Lung (tissue), 11 donors: ENCODE measurements at regions not wholly inside any gene's neighbourhood (a gene's known extent, or its start where the extent isn't known, plus 50 kb on each side); places are given as distances from the start of the nearest gene placed in this dataset.

Experiments
- ATAC-seq: fragments of 200-7000 bp; cut with Tn5 transposase; one replicate; pipeline ENCODE4 v1.9.1; 2020; ENCODE audit warnings: moderate number of reproducible peaks; ENCODE audit not compliant: insufficient read depth, low FRiP score
- DNase-seq, 3 donors: peaks; one replicate each; pipeline ENCODE4 v3.0.0-alpha.2; 2013 to 2017
- H3K27ac ChIP-seq, 2 donors: one replicate each; pipeline ENCODE4 v1.5.1; 2013; ENCODE audit warnings: mild to moderate bottlenecking in 2 of 2, moderate library complexity in 2 of 2, control low read depth in 1 of 2, inconsistent platforms in 1 of 2, low read depth in 1 of 2, low read length in 1 of 2
- H3K27me3 ChIP-seq, 3 donors: one replicate each; pipeline ENCODE4 v1.5.1; 2013; ENCODE audit warnings: low read length in 2 of 3; ENCODE audit not compliant: control insufficient read depth in 3 of 3, insufficient read depth in 3 of 3
- H3K36me3 ChIP-seq, 4 donors: one replicate each; pipeline ENCODE4 v1.5.1; 2013; ENCODE audit warnings: low read length in 4 of 4, mild to moderate bottlenecking in 1 of 4, moderate library complexity in 1 of 4; ENCODE audit not compliant: control insufficient read depth in 4 of 4, insufficient read depth in 4 of 4
- H3K4me1 ChIP-seq, 5 donors: one replicate each; pipeline ENCODE4 v1.5.1; 2013; ENCODE audit warnings: low read length in 5 of 5, mild to moderate bottlenecking in 2 of 5, moderate library complexity in 1 of 5; ENCODE audit not compliant: control insufficient read depth in 5 of 5, insufficient read depth in 5 of 5
- H3K4me3 ChIP-seq: one replicate; pipeline ENCODE4 v1.5.1; 2013; ENCODE audit warnings: mild to moderate bottlenecking, control low read depth, moderate library complexity
- H3K9ac ChIP-seq, 2 donors: one replicate each; pipeline ENCODE4 v1.5.1; 2013; ENCODE audit warnings: low read length in 2 of 2, control low read depth in 1 of 2; ENCODE audit not compliant: insufficient read depth in 1 of 2
- H3K9me3 ChIP-seq, 4 donors: one replicate each; pipeline ENCODE4 v1.5.1; 2013; ENCODE audit warnings: low read length in 3 of 4, mild to moderate bottlenecking in 1 of 4, moderate library complexity in 1 of 4; ENCODE audit not compliant: control insufficient read depth in 4 of 4, insufficient read depth in 3 of 4
- WGBS, 2 donors: extraction: QIAGEN DNeasy Blood & Tissue Kit; methylation state at CpG; one replicate each; pipeline ENCODE4 v1.1.7; 2013; 5-methylcytosine and 5-hydroxymethylcytosine counted together
- TF ChIP-seq, protein P1 (sequence below): IDR thresholded peaks from 2 replicates; pipeline ENCODE4 v1.5.1; 2012; ENCODE audit warnings: mild to moderate bottlenecking; ENCODE audit errors: control extremely low read depth, extremely low read depth
- donor health status: control.
- donor health status: control.
- donor health status: Bipolar disorder and iron deficiency.
- donor health status: healthy.
- donor health status: DM: yes; HTN: yes; CAD: no.

DNA sequence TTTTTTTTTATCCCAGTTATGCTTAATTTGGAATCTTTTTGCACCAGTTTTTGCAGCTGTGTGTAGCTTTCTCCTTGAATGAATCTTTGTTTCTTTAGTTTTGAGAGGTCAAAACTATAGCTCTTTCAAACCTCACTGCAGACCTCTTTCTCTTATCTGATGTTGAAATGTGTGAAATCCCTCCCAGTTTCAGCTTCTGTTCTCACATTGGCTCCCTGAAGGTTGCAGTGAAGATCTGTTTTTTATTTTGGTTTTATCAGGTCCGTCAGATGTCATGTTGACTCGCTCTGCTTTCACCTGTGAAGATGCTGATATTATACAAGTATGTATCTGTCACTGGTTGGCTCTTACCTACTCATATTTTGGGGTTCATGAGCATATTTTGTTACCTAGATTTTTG, 372.0 kb downstream of the RFC3 start:
- H3K9me3 ChIP-seq, result no peaks in the 10 kb centered on the region
- ATAC-seq (no peak), DNase-seq (no peak)
- no peak overlapping the region for H3K9ac ChIP-seq
- TF ChIP-seq, protein P1, sequence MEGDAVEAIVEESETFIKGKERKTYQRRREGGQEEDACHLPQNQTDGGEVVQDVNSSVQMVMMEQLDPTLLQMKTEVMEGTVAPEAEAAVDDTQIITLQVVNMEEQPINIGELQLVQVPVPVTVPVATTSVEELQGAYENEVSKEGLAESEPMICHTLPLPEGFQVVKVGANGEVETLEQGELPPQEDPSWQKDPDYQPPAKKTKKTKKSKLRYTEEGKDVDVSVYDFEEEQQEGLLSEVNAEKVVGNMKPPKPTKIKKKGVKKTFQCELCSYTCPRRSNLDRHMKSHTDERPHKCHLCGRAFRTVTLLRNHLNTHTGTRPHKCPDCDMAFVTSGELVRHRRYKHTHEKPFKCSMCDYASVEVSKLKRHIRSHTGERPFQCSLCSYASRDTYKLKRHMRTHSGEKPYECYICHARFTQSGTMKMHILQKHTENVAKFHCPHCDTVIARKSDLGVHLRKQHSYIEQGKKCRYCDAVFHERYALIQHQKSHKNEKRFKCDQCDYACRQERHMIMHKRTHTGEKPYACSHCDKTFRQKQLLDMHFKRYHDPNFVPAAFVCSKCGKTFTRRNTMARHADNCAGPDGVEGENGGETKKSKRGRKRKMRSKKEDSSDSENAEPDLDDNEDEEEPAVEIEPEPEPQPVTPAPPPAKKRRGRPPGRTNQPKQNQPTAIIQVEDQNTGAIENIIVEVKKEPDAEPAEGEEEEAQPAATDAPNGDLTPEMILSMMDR, result no peak
- H3K27ac ChIP-seq, result no peak overlapping the region
- H3K27me3 ChIP-seq, result no peaks in the 10 kb centered on the region
- no peaks in the 10 kb centered on the region for H3K36me3 ChIP-seq
- H3K4me1 ChIP-seq, result no peaks in the 10 kb centered on the region
- H3K4me3 ChIP-seq, result no peak overlapping the region
- 77 to 85% methylated on average over 2 of the region's 2 CpGs for WGBS, 2 donors

DNA sequence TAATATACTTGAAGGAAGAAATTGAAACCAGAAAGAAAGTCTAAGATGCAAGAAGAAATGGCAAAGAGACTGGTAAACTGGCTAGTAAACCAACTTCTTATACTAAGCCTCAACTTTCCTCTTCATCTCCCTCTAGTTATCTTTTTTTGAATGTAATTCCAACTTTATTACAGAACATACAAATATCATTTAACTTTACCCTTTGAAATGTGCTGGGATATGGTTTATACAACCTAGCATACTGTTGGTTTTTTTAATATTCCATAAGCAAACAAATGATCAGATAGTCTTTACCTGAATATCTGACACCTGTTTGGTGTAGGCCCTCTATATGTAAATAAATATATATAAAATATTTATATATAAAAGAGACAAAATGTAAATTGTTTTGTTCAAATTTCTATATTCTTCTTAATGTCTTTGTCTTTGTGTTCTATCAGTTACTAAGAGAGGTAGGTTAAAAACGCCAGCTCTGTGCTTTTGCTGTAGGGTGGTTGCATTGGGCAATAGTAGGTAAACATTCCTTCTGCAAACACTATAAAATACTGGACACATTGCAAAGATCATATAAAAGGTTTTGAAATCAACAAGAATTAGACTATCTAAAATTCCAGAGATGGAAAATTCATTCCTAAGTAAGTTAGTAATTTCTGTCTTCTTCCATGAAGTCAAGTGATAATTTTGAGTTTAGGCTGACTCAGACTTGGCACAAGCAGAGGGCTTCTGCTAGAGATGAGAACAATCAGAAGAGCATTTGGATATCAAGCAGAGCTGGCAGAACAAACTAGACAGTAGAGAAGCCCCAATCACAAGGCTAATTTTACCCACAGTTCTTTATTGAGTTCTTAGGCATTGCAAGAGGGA, 383.3 kb downstream of the RFC3 start:
- TF ChIP-seq, protein P1, result no peak
- Histone ChIP-seq H3K4me1 (no peaks in the 10 kb centered on the region), H3K27me3 (no peaks in the 10 kb centered on the region), H3K9me3 (peaks cover 0 to 2% (median 0%) of the 10 kb centered on the region in 4 donors), H3K9ac (no peak overlapping the region), H3K27ac (peak overlapping the region in 1 of 2 donors; percentile 77), H3K36me3 (no peaks in the 10 kb centered on the region), H3K4me3 (no peak overlapping the region)
- ATAC-seq (no peak), DNase-seq (no peak)
- 65 to 82% methylated on average over 1 of the region's 1 CpG for WGBS, 2 donors

DNA sequence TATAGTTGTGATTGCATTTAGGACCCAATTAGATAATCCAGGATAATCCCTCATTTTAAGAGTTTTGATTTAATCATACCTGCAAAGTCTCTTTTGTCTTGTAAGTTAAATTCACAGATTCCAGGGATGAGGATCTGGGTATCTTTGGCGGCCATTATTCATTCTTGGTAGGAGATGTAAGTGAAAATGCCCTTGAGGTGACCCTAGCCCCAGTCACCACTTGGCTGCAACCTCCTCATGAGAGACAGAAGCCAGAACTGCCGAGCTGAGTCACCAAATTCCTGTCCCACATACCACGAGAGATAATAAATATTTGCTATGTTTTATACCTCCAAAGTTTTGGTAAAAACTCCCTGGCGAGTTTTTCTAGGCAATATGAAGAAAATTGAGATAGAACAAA, 389.4 kb downstream of the RFC3 start:
- peak; percentile 32 to 42 (median 41) for DNase-seq
- no peak for ATAC-seq
- H3K9me3 ChIP-seq, result peaks cover 0 to 2% (median 0%) of the 10 kb centered on the region in 4 donors

More for the DNA sequence above, 389.4 kb downstream of the RFC3 start:
- TF ChIP-seq, protein P1, result no peak
- H3K27me3 ChIP-seq, result no peaks in the 10 kb centered on the region
- no peaks in the 10 kb centered on the region for H3K36me3 ChIP-seq
- H3K4me1 ChIP-seq, result peaks cover 0 to 8% (median 0%) of the 10 kb centered on the region in 5 donors
- WGBS, 2 donors, result 53 to 73% methylated on average over 4 of the region's 4 CpGs
- no peak overlapping the region for H3K9ac ChIP-seq
- H3K4me3 ChIP-seq, result no peak overlapping the region
- no peak overlapping the region for H3K27ac ChIP-seq
